ENCODE measurements at regions not wholly inside any gene's neighbourhood (a gene's known extent, or its start where the extent isn't known, plus 50 kb on each side); places are given as distances from the start of the nearest gene placed in this dataset.
"Not testable (repeated sequence)": the region's sequence is repeated elsewhere in the genome, so short reads cannot be mapped to it uniquely, and the experiment has no call there.

DNA sequence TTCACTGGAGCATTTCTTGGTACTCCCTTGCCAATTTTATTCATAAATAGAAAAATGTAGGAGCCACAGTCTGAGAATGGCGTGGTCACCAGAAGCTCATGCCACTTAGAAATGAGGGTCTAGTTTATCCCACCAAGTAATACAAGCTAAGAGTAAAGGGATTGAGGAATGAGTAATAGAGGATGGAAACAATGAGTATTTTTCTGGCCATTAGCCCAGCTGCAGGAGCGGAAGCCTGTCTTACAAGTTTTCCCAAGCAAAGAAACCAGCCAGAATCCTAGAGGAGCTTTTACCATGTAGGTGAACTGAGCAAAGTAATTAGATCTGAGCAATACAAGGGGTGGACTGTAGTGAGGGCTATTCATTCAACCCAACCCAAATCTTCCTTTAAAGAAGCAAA is 160.7 kb upstream of the NPY2R start:
- ATAC-seq: no peak

GRCh38 chr4:155054042-155054441 is 154.4 kb upstream of the NPY2R start:
- ATAC-seq: not testable (repeated sequence)
- TF ChIP-seq ZNF8 (CRISPR knock-in tag; IDR thresholded peaks at IDR 0.05): peak; percentile 94

More for the DNA sequence above, 160.7 kb upstream of the NPY2R start:
- TF ChIP-seq ZFP30 (CRISPR knock-in tag; IDR thresholded peaks at IDR 0.05) (no peak), ZNF8 (CRISPR knock-in tag; IDR thresholded peaks at IDR 0.05) (no peak), OSR1 (CRISPR knock-in tag; IDR thresholded peaks at IDR 0.05) (no peak), ZNF565 (CRISPR knock-in tag; conservative IDR thresholded peaks at IDR 0.05; ENCODE audit: low read depth) (no peak), CSRNP3 (CRISPR knock-in tag; IDR thresholded peaks at IDR 0.05) (no peak), GLIS3 (CRISPR knock-in tag; IDR thresholded peaks at IDR 0.05) (no peak), ARNTL (CRISPR knock-in tag; IDR thresholded peaks at IDR 0.05; ENCODE audit: borderline replicate concordance, low read depth) (no peak)

DNA sequence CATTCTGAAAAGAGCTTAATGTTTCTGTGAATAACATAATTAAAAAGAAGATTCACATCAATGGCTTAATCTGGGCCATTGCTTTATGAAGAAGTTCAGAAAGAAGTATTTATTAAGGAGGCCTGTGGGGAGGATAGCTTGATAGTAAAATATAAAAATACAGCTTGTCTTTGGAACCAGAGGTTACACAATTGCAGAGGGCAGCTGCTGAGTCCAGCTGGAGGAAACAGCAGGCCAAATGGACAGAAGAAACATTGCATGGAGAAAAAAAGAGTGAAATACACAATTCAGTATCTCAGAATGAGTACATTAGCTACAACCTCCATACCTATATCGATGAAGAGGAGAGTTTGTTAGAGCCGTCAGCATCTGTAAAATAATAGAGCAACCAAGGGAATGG is 148.0 kb upstream of the NPY2R start:
- TF ChIP-seq, protein P1, sequence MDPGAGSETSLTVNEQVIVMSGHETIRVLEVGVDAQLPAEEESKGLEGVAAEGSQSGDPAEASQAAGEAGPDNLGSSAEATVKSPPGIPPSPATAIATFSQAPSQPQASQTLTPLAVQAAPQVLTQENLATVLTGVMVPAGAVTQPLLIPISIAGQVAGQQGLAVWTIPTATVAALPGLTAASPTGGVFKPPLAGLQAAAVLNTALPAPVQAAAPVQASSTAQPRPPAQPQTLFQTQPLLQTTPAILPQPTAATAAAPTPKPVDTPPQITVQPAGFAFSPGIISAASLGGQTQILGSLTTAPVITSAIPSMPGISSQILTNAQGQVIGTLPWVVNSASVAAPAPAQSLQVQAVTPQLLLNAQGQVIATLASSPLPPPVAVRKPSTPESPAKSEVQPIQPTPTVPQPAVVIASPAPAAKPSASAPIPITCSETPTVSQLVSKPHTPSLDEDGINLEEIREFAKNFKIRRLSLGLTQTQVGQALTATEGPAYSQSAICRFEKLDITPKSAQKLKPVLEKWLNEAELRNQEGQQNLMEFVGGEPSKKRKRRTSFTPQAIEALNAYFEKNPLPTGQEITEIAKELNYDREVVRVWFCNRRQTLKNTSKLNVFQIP (CRISPR knock-in tag; IDR thresholded peaks at IDR 0.05; ENCODE audit: borderline replicate concordance, low read depth): no peak
- TF ChIP-seq ARNTL (CRISPR knock-in tag; IDR thresholded peaks at IDR 0.05; ENCODE audit: borderline replicate concordance, low read depth): no peak
- TF ChIP-seq BACH2 (CRISPR knock-in tag; IDR thresholded peaks at IDR 0.05; ENCODE audit: borderline replicate concordance): no peak
- TF ChIP-seq, protein P2, sequence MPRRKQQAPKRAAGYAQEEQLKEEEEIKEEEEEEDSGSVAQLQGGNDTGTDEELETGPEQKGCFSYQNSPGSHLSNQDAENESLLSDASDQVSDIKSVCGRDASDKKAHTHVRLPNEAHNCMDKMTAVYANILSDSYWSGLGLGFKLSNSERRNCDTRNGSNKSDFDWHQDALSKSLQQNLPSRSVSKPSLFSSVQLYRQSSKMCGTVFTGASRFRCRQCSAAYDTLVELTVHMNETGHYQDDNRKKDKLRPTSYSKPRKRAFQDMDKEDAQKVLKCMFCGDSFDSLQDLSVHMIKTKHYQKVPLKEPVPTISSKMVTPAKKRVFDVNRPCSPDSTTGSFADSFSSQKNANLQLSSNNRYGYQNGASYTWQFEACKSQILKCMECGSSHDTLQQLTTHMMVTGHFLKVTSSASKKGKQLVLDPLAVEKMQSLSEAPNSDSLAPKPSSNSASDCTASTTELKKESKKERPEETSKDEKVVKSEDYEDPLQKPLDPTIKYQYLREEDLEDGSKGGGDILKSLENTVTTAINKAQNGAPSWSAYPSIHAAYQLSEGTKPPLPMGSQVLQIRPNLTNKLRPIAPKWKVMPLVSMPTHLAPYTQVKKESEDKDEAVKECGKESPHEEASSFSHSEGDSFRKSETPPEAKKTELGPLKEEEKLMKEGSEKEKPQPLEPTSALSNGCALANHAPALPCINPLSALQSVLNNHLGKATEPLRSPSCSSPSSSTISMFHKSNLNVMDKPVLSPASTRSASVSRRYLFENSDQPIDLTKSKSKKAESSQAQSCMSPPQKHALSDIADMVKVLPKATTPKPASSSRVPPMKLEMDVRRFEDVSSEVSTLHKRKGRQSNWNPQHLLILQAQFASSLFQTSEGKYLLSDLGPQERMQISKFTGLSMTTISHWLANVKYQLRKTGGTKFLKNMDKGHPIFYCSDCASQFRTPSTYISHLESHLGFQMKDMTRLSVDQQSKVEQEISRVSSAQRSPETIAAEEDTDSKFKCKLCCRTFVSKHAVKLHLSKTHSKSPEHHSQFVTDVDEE (CRISPR knock-in tag; IDR thresholded peaks at IDR 0.05): no peak
- TF ChIP-seq TOX (CRISPR knock-in tag; IDR thresholded peaks at IDR 0.05; ENCODE audit: borderline replicate concordance): no peak
- no peak for TF ChIP-seq ZNF70 (CRISPR knock-in tag; IDR thresholded peaks at IDR 0.05)
- no peak for TF ChIP-seq SNAI2 (CRISPR knock-in tag; IDR thresholded peaks at IDR 0.05)
- no peak for TF ChIP-seq CSRNP3 (CRISPR knock-in tag; IDR thresholded peaks at IDR 0.05)
- TF ChIP-seq OSR1 (CRISPR knock-in tag; IDR thresholded peaks at IDR 0.05): no peak
- TF ChIP-seq ZFP30 (CRISPR knock-in tag; IDR thresholded peaks at IDR 0.05): no peak
- no peak for TF ChIP-seq ISL1 (CRISPR knock-in tag; IDR thresholded peaks at IDR 0.05)
- TF ChIP-seq ESRRG (CRISPR knock-in tag; IDR thresholded peaks at IDR 0.05): no peak
- ATAC-seq: no peak

DNA sequence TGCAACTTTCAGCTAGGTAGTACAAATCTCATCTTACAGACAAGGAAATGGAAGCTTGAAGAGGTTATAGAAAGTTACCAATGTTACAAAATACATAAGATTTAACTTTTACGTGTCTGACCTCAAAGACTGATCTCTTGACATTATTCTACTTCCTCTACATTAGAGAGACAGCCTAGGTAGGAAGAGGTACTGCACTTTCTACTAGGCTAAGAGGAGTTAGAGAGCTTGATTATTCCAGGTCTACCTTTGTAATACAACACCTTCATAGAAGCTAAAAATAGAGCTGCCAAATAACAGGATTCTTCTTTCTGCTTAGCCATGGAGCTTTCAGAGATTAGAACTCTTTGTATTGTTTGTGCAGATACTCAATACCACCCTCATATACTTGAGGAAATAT is 147.6 kb upstream of the NPY2R start:
- no peak for TF ChIP-seq ZFP30 (CRISPR knock-in tag; IDR thresholded peaks at IDR 0.05)
- no peak for TF ChIP-seq ZNF565 (CRISPR knock-in tag; conservative IDR thresholded peaks at IDR 0.05; ENCODE audit: low read depth)
- no peak for TF ChIP-seq ZNF70 (CRISPR knock-in tag; IDR thresholded peaks at IDR 0.05)
- TF ChIP-seq, protein P1 (CRISPR knock-in tag; IDR thresholded peaks at IDR 0.05; ENCODE audit: borderline replicate concordance, low read depth): no peak
- TF ChIP-seq BACH2 (CRISPR knock-in tag; IDR thresholded peaks at IDR 0.05; ENCODE audit: borderline replicate concordance): no peak
- TF ChIP-seq ARNTL (CRISPR knock-in tag; IDR thresholded peaks at IDR 0.05; ENCODE audit: borderline replicate concordance, low read depth): no peak
- no peak for TF ChIP-seq ZFP3 (CRISPR knock-in tag; IDR thresholded peaks at IDR 0.05)
- no peak for TF ChIP-seq CSDC2 (CRISPR knock-in tag; IDR thresholded peaks at IDR 0.05)
- no peak for TF ChIP-seq SNAI2 (CRISPR knock-in tag; IDR thresholded peaks at IDR 0.05)
- TF ChIP-seq PPARA (CRISPR knock-in tag; IDR thresholded peaks at IDR 0.05; ENCODE audit: borderline replicate concordance): no peak
- no peak for TF ChIP-seq ISL1 (CRISPR knock-in tag; IDR thresholded peaks at IDR 0.05)
- TF ChIP-seq GLIS3 (CRISPR knock-in tag; IDR thresholded peaks at IDR 0.05): no peak
- TF ChIP-seq, protein P2 (CRISPR knock-in tag; IDR thresholded peaks at IDR 0.05): no peak
- TF ChIP-seq OSR1 (CRISPR knock-in tag; IDR thresholded peaks at IDR 0.05): no peak
- TF ChIP-seq ZC3H10 (CRISPR knock-in tag; IDR thresholded peaks at IDR 0.05): no peak
- no peak for TF ChIP-seq TOX (CRISPR knock-in tag; IDR thresholded peaks at IDR 0.05; ENCODE audit: borderline replicate concordance)
- ATAC-seq: no peak

Measured in SK-N-SH treated with all-trans-retinoic acid at 6 μM for 48 hours (cell line).